GM12878 (cell line): ENCODE measurements at regions not wholly inside any gene's neighbourhood (a gene's known extent, or its start where the extent isn't known, plus 50 kb on each side); places are given as distances from the start of the nearest gene placed in this dataset.
"Not testable (repeated sequence)": the region's sequence is repeated elsewhere in the genome, so short reads cannot be mapped to it uniquely, and the experiment has no call there.

ENCODE experiments used
- ATAC-seq: fragments of 200-7000 bp; cut with Tn5 transposase; 3 replicates; pipeline ENCODE4 v1.9.1; 2020; ENCODE audit warnings: mild to moderate bottlenecking, moderate library complexity
- BruUV-seq: library from RNA; stranded (reverse); fragments of 400-500 nt; replicated peaks from 2 replicates; lab custom pipeline; 2021; lab: Mats Ljungman, UMichigan
- CTCF ChIA-PET: fragments of 300-600 bp; sonication (Branson Sonifier 250); formaldehyde crosslinking; extraction: SDS; loops from one replicate; lab custom pipeline; 2021; ENCODE audit warnings: inconsistent platforms; lab: Yijun Ruan, JAX
- POLR2A ChIA-PET: fragments of 350-600 bp; formaldehyde crosslinking; extraction: SDS; loops from one replicate; lab custom pipeline; 2021; ENCODE audit warnings: inconsistent platforms; lab: Charles Lee
- RAD21 ChIA-PET: fragments of 300-600 bp; sonication (Branson Sonifier 250); formaldehyde crosslinking; loops from one replicate; lab custom pipeline; 2023; ENCODE audit warnings: antibody characterized with exemption; ENCODE audit not compliant: unreplicated experiment; lab: Charles Lee
- SMC1A ChIA-PET: fragments of 300-600 bp; sonication (Branson Sonifier 250); formaldehyde crosslinking; loops from one replicate; lab custom pipeline; 2023; ENCODE audit not compliant: unreplicated experiment, uncharacterized antibody; lab: Charles Lee
- DNase-seq: peaks from one replicate; pipeline ENCODE4 v3.0.0-alpha.2; 2011; ENCODE audit warnings: low read depth, low spot score
- FAIRE-seq: peaks from 3 replicates; lab custom pipeline; 2011; peaks lifted over from hg19 to GRCh38; lab: Jason Lieb, UNC
- H2AFZ ChIP-seq: 2 replicates; pipeline ENCODE4 v1.6.0; 2011; ENCODE audit warnings: low read depth, low read length, control low read depth; ENCODE audit not compliant: control insufficient read depth
- H3K27ac ChIP-seq: 2 replicates; pipeline ENCODE4 v1.5.1; 2011; ENCODE audit warnings: control low read depth; ENCODE audit not compliant: control insufficient read depth, insufficient read depth
- H3K27me3 ChIP-seq, 2 experiments: replicated peaks in 1 of 2; 2 replicates each; pipeline versions ENCODE4 v1.6.0 to v1.6.1; 2011; ENCODE audit warnings: low read length in 1 of 2; ENCODE audit not compliant: control insufficient read depth in 2 of 2, insufficient read depth in 2 of 2
- H3K36me3 ChIP-seq, 2 experiments: 2 replicates each; pipeline ENCODE4 v1.5.1; 2011; ENCODE audit warnings: low read length in 1 of 2; ENCODE audit not compliant: control insufficient read depth in 2 of 2, insufficient read depth in 2 of 2
- H3K4me1 ChIP-seq: 2 replicates; pipeline ENCODE4 v1.6.1; 2011; ENCODE audit warnings: mild to moderate bottlenecking, low read length, moderate library complexity, mixed read lengths; ENCODE audit not compliant: control insufficient read depth, insufficient read depth
- H3K4me2 ChIP-seq: 2 replicates; pipeline ENCODE4 v1.6.0; 2011; ENCODE audit warnings: control low read depth; ENCODE audit not compliant: control insufficient read depth, insufficient read depth
- H3K4me3 ChIP-seq: fragments of 200-600 bp; sonication (generic); 2 replicates; pipeline ENCODE4 v1.5.1; 2016
- H3K79me2 ChIP-seq: 2 replicates; pipeline ENCODE4 v1.6.0; 2011; ENCODE audit warnings: low read length; ENCODE audit not compliant: control insufficient read depth, insufficient read depth
- H3K9ac ChIP-seq: 2 replicates; pipeline ENCODE4 v1.8.0; 2011; ENCODE audit warnings: low read length, control low read depth, mixed read lengths; ENCODE audit not compliant: control insufficient read depth, insufficient read depth
- H3K9me3 ChIP-seq: replicated peaks from 3 replicates; pipeline ENCODE4 v1.5.1; 2011; ENCODE audit warnings: mild to moderate bottlenecking, low read length; ENCODE audit not compliant: control insufficient read depth, insufficient read depth
- H4K20me1 ChIP-seq: 2 replicates; pipeline ENCODE4 v1.6.0; 2011; ENCODE audit not compliant: control insufficient read depth, insufficient read depth
- CHD2 ChIP-seq: IDR thresholded peaks from 2 replicates; pipeline ENCODE4 v1.6.1; 2011; ENCODE audit warnings: low read depth, low read length, improper control_type of control experiment, borderline replicate concordance
- HDGF ChIP-seq: fragments of 450-650 bp; IDR thresholded peaks from 2 replicates; pipeline ENCODE4 v1.6.1; 2016; ENCODE audit warnings: antibody characterized with exemption
- IKZF1 ChIP-seq: fragments of 450-650 bp; conservative IDR thresholded peaks from 2 replicates; pipeline ENCODE4 v1.6.1; 2017; ENCODE audit warnings: antibody characterized with exemption, mild to moderate bottlenecking
- MYC ChIP-seq: IDR thresholded peaks from 2 replicates; pipeline ENCODE4 v1.6.1; 2011; ENCODE audit warnings: mild to moderate bottlenecking, low read length, moderate library complexity, inconsistent platforms; ENCODE audit not compliant: insufficient read depth, insufficient replicate concordance, insufficient read length, severe bottlenecking
- NR2C2 ChIP-seq: IDR thresholded peaks from 2 replicates; pipeline ENCODE4 v1.6.1; 2011; ENCODE audit warnings: borderline replicate concordance, low read depth; ENCODE audit not compliant: control insufficient read depth, insufficient read length
- WGBS: methylation state at CpG from one replicate; pipeline ENCODE4 v1.1.6; 2016; ENCODE audit warnings: low lambda C conversion rate; ENCODE audit not compliant: insufficient replicate concordance, insufficient coverage; ENCODE audit errors: missing lambda C conversion rate; 5-methylcytosine and 5-hydroxymethylcytosine counted together
- in situ Hi-C: fragments of 300-500 bp; cut with MboI; formaldehyde crosslinking; loops from 9 replicates; pipeline ENCODE4 v1.14.3; 2018; ENCODE audit warnings: mixed read lengths
- intact Hi-C: fragments of 100-400 bp; cut with micrococcal nuclease; formaldehyde crosslinking; loops from one replicate; pipeline ENCODE4 v1.14.2; 2022; ENCODE audit not compliant: unreplicated experiment
- TF ChIP-seq, protein P1 (sequence below): fragments of 450-650 bp; IDR thresholded peaks from 2 replicates; pipeline ENCODE4 v1.6.1; 2017; ENCODE audit warnings: low read depth, mild to moderate bottlenecking, moderate library complexity
- TF ChIP-seq, protein P2 (sequence below): fragments of 450-650 bp; IDR thresholded peaks from 2 replicates; pipeline ENCODE4 v1.6.1; 2014; ENCODE audit warnings: mild to moderate bottlenecking
- TF ChIP-seq, protein P3 (sequence below): fragments of 450-650 bp; IDR thresholded peaks from 2 replicates; pipeline ENCODE4 v1.6.1; 2016; ENCODE audit warnings: mild to moderate bottlenecking, moderate library complexity, borderline replicate concordance
- TF ChIP-seq, protein P4 (sequence below): IDR thresholded peaks from 2 replicates; pipeline ENCODE4 v1.6.1; 2012; ENCODE audit warnings: low read depth, low read length, improper control_type of control experiment

DNA sequence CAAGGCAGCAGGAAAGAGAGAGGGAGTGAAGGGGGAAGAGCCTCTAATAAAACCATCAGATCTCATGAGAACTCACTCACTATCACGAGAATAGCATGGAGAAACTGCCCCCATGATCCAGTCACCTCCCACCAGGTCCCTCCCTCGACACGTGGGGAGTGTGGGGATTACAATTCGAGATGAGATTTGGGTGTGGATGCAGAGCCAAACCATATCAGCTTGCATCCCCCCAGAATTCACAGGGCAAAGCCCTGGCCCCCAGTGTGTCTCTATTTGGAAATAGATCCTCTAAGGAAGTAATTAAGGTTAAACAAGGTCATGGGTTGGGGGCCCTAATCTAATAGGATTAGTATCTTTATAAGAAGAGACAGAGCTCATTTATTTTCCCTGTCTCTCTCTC is 56.1 kb upstream of the TCL1A start (continued):
- TF ChIP-seq MYC: no peak
- no peak for TF ChIP-seq NR2C2
- TF ChIP-seq, protein P1, sequence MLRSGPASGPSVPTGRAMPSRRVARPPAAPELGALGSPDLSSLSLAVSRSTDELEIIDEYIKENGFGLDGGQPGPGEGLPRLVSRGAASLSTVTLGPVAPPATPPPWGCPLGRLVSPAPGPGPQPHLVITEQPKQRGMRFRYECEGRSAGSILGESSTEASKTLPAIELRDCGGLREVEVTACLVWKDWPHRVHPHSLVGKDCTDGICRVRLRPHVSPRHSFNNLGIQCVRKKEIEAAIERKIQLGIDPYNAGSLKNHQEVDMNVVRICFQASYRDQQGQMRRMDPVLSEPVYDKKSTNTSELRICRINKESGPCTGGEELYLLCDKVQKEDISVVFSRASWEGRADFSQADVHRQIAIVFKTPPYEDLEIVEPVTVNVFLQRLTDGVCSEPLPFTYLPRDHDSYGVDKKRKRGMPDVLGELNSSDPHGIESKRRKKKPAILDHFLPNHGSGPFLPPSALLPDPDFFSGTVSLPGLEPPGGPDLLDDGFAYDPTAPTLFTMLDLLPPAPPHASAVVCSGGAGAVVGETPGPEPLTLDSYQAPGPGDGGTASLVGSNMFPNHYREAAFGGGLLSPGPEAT: no peak
- TF ChIP-seq, protein P2, sequence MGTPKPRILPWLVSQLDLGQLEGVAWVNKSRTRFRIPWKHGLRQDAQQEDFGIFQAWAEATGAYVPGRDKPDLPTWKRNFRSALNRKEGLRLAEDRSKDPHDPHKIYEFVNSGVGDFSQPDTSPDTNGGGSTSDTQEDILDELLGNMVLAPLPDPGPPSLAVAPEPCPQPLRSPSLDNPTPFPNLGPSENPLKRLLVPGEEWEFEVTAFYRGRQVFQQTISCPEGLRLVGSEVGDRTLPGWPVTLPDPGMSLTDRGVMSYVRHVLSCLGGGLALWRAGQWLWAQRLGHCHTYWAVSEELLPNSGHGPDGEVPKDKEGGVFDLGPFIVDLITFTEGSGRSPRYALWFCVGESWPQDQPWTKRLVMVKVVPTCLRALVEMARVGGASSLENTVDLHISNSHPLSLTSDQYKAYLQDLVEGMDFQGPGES: no peak
- TF ChIP-seq, protein P3, sequence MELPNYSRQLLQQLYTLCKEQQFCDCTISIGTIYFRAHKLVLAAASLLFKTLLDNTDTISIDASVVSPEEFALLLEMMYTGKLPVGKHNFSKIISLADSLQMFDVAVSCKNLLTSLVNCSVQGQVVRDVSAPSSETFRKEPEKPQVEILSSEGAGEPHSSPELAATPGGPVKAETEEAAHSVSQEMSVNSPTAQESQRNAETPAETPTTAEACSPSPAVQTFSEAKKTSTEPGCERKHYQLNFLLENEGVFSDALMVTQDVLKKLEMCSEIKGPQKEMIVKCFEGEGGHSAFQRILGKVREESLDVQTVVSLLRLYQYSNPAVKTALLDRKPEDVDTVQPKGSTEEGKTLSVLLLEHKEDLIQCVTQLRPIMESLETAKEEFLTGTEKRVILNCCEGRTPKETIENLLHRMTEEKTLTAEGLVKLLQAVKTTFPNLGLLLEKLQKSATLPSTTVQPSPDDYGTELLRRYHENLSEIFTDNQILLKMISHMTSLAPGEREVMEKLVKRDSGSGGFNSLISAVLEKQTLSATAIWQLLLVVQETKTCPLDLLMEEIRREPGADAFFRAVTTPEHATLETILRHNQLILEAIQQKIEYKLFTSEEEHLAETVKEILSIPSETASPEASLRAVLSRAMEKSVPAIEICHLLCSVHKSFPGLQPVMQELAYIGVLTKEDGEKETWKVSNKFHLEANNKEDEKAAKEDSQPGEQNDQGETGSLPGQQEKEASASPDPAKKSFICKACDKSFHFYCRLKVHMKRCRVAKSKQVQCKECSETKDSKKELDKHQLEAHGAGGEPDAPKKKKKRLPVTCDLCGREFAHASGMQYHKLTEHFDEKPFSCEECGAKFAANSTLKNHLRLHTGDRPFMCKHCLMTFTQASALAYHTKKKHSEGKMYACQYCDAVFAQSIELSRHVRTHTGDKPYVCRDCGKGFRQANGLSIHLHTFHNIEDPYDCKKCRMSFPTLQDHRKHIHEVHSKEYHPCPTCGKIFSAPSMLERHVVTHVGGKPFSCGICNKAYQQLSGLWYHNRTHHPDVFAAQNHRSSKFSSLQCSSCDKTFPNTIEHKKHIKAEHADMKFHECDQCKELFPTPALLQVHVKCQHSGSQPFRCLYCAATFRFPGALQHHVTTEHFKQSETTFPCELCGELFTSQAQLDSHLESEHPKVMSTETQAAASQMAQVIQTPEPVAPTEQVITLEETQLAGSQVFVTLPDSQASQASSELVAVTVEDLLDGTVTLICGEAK: no peak
- TF ChIP-seq HDGF: no peak
- TF ChIP-seq IKZF1: no peak
- TF ChIP-seq, protein P4, sequence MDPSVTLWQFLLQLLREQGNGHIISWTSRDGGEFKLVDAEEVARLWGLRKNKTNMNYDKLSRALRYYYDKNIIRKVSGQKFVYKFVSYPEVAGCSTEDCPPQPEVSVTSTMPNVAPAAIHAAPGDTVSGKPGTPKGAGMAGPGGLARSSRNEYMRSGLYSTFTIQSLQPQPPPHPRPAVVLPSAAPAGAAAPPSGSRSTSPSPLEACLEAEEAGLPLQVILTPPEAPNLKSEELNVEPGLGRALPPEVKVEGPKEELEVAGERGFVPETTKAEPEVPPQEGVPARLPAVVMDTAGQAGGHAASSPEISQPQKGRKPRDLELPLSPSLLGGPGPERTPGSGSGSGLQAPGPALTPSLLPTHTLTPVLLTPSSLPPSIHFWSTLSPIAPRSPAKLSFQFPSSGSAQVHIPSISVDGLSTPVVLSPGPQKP: no peak
- no peak for TF ChIP-seq CHD2
- TF ChIP-seq, all 136 proteins: peak for 0

DNA sequence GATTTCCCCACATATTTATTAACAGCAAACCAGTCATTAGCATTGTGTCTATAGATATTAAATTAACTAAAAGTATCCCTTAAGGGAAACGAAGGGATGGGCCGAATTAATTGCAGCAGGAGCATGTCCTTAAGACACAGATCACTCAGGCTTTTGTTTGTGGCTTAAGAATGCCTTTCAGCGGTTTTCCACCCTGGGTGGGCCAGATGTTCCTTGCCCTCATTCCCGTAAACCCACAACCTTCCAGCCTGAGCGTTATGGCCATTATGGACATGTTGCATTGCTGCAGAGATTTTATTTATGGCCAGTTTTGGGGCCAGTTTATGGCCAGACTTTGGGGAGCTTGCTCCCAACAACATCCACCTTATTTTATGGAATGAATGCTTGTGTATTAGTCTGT is 55.5 kb upstream of the TCL1A start:
- in situ Hi-C loops, DNase-seq, H3K4me1 ChIP-seq, BruUV-seq, POLR2A ChIA-PET, ATAC-seq, H2AFZ ChIP-seq, FAIRE-seq, RAD21 ChIA-PET, H3K79me2 ChIP-seq, H3K9ac ChIP-seq, H3K27ac ChIP-seq, H3K4me2 ChIP-seq, H3K9me3 ChIP-seq, intact Hi-C loops, H3K4me3 ChIP-seq, H3K27me3 ChIP-seq, H4K20me1 ChIP-seq, H3K36me3 ChIP-seq: not testable (repeated sequence)
- 51% methylated on average over 5 of the region's 5 CpGs for WGBS
- ChIA-PET SMC1A (interaction anchor here (1.0 to 1.5 kb wide), 2 partner anchors 88 to 203 kb away, joined by 3 read pairs; no protein-coding TSS in a partner anchor), CTCF (interaction anchor here (0.6 kb wide), 1 partner anchor 10 kb away, joined by 3 read pairs; no protein-coding TSS in a partner anchor)
